ENCODE measurements at regions not wholly inside any gene's neighbourhood (a gene's known extent, or its start where the extent isn't known, plus 50 kb on each side); places are given as distances from the start of the nearest gene placed in this dataset.
"Not testable (repeated sequence)": the region's sequence is repeated elsewhere in the genome, so short reads cannot be mapped to it uniquely, and the experiment has no call there.

- no peak for DNase-seq (ENCODE audit: low read depth in 6 of 9, low spot score in 9 of 9)
- Histone ChIP-seq H3K4me3 (ENCODE audit: low read length in 2 of 2) (no peak overlapping the region), H3K4me1 (ENCODE audit: control insufficient read depth in 2 of 2, insufficient read depth in 2 of 2, low read length in 2 of 2) (no peaks in the 10 kb centered on the region), H3K27ac (ENCODE audit: low read depth in 1 of 2, low read length in 1 of 2) (no peak overlapping the region), H3K27me3 (ENCODE audit: control insufficient read depth in 2 of 2, insufficient read depth in 1 of 2, low read length in 1 of 2) (no peaks in the 10 kb centered on the region), H3K9me3 (ENCODE audit: control insufficient read depth in 2 of 2, insufficient read depth in 1 of 2, low read length in 1 of 2) (peaks cover 0 to 15% of the 10 kb centered on the region in 2 donors), H3K36me3 (ENCODE audit: control insufficient read depth in 2 of 2, insufficient read depth in 2 of 2, low read length in 1 of 2) (no peaks in the 10 kb centered on the region)
- WGBS, result 0% methylated on average over 1 of the region's 1 CpG
These were observed 745.3 kb downstream of the NR2F1-AS1 start for GRCh38 chr5:92835712-92836111.

- H3K4me3 ChIP-seq (ENCODE audit: low read length in 2 of 2); H3K4me1 ChIP-seq (ENCODE audit: control insufficient read depth in 2 of 2, insufficient read depth in 2 of 2, low read length in 2 of 2); DNase-seq (ENCODE audit: low read depth in 6 of 9, low spot score in 9 of 9); H3K27me3 ChIP-seq (ENCODE audit: control insufficient read depth in 2 of 2, insufficient read depth in 1 of 2, low read length in 1 of 2); H3K27ac ChIP-seq (ENCODE audit: low read depth in 1 of 2, low read length in 1 of 2); H3K9me3 ChIP-seq (ENCODE audit: control insufficient read depth in 2 of 2, insufficient read depth in 1 of 2, low read length in 1 of 2); H3K36me3 ChIP-seq (ENCODE audit: control insufficient read depth in 2 of 2, insufficient read depth in 2 of 2, low read length in 1 of 2): not testable (repeated sequence)
- WGBS, result 97% methylated on average over 3 of the region's 3 CpGs
These were observed 757.5 kb downstream of the NR2F1-AS1 start for GRCh38 chr5:92823551-92823950.

- H3K4me3 ChIP-seq (ENCODE audit: low read length in 2 of 2), result no peak overlapping the region
- H3K27me3 ChIP-seq (ENCODE audit: control insufficient read depth in 2 of 2, insufficient read depth in 1 of 2, low read length in 1 of 2), result no peaks in the 10 kb centered on the region
- WGBS, result 82% methylated on average over 9 of the region's 9 CpGs
- no peaks in the 10 kb centered on the region for H3K4me1 ChIP-seq (ENCODE audit: control insufficient read depth in 2 of 2, insufficient read depth in 2 of 2, low read length in 2 of 2)
- H3K9me3 ChIP-seq (ENCODE audit: control insufficient read depth in 2 of 2, insufficient read depth in 1 of 2, low read length in 1 of 2), result no peaks in the 10 kb centered on the region
- DNase-seq (ENCODE audit: low read depth in 6 of 9, low spot score in 9 of 9), result no peak
- no peaks in the 10 kb centered on the region for H3K36me3 ChIP-seq (ENCODE audit: control insufficient read depth in 2 of 2, insufficient read depth in 2 of 2, low read length in 1 of 2)
- no peak overlapping the region for H3K27ac ChIP-seq (ENCODE audit: low read depth in 1 of 2, low read length in 1 of 2)
These were observed 758.8 kb downstream of the NR2F1-AS1 start for GRCh38 chr5:92822183-92822582.

GRCh38 chr5:92809855-92810465 is 771.1 kb downstream of the NR2F1-AS1 start:
- no peaks in the 10 kb centered on the region for H3K27me3 ChIP-seq (ENCODE audit: control insufficient read depth in 2 of 2, insufficient read depth in 1 of 2, low read length in 1 of 2)
- no peak overlapping the region for H3K4me3 ChIP-seq (ENCODE audit: low read length in 2 of 2)
- 91% methylated on average over 3 of the region's 3 CpGs for WGBS
- no peak overlapping the region for H3K27ac ChIP-seq (ENCODE audit: low read depth in 1 of 2, low read length in 1 of 2)
- H3K9me3 ChIP-seq (ENCODE audit: control insufficient read depth in 2 of 2, insufficient read depth in 1 of 2, low read length in 1 of 2), result no peaks in the 10 kb centered on the region
- H3K4me1 ChIP-seq (ENCODE audit: control insufficient read depth in 2 of 2, insufficient read depth in 2 of 2, low read length in 2 of 2), result no peaks in the 10 kb centered on the region
- DNase-seq (ENCODE audit: low read depth in 6 of 9, low spot score in 9 of 9), result no peak
- H3K36me3 ChIP-seq (ENCODE audit: control insufficient read depth in 2 of 2, insufficient read depth in 2 of 2, low read length in 1 of 2), result no peaks in the 10 kb centered on the region

- H3K36me3 ChIP-seq (ENCODE audit: control insufficient read depth in 2 of 2, insufficient read depth in 2 of 2, low read length in 1 of 2), result no peaks in the 10 kb centered on the region
- H3K9me3 ChIP-seq (ENCODE audit: control insufficient read depth in 2 of 2, insufficient read depth in 1 of 2, low read length in 1 of 2), result no peaks in the 10 kb centered on the region
- H3K27ac ChIP-seq (ENCODE audit: low read depth in 1 of 2, low read length in 1 of 2), result no peak overlapping the region
- WGBS, result 84% methylated on average over 1 of the region's 1 CpG
- H3K4me1 ChIP-seq (ENCODE audit: control insufficient read depth in 2 of 2, insufficient read depth in 2 of 2, low read length in 2 of 2), result no peaks in the 10 kb centered on the region
- no peaks in the 10 kb centered on the region for H3K27me3 ChIP-seq (ENCODE audit: control insufficient read depth in 2 of 2, insufficient read depth in 1 of 2, low read length in 1 of 2)
- DNase-seq (ENCODE audit: low read depth in 6 of 9, low spot score in 9 of 9), result no peak
- no peak overlapping the region for H3K4me3 ChIP-seq (ENCODE audit: low read length in 2 of 2)
These were observed 772.5 kb downstream of the NR2F1-AS1 start for GRCh38 chr5:92808474-92808873.

GRCh38 chr5:92807085-92807484 is 773.9 kb downstream of the NR2F1-AS1 start:
- Histone ChIP-seq H3K4me1 (ENCODE audit: control insufficient read depth in 2 of 2, insufficient read depth in 2 of 2, low read length in 2 of 2) (no peaks in the 10 kb centered on the region), H3K4me3 (ENCODE audit: low read length in 2 of 2) (no peak overlapping the region), H3K27me3 (ENCODE audit: control insufficient read depth in 2 of 2, insufficient read depth in 1 of 2, low read length in 1 of 2) (no peaks in the 10 kb centered on the region), H3K9me3 (ENCODE audit: control insufficient read depth in 2 of 2, insufficient read depth in 1 of 2, low read length in 1 of 2) (no peaks in the 10 kb centered on the region), H3K27ac (ENCODE audit: low read depth in 1 of 2, low read length in 1 of 2) (no peak overlapping the region), H3K36me3 (ENCODE audit: control insufficient read depth in 2 of 2, insufficient read depth in 2 of 2, low read length in 1 of 2) (no peaks in the 10 kb centered on the region)
- 94% methylated on average over 4 of the region's 4 CpGs for WGBS
- DNase-seq (ENCODE audit: low read depth in 6 of 9, low spot score in 9 of 9), result no peak

- Histone ChIP-seq H3K27me3 (ENCODE audit: control insufficient read depth in 2 of 2, insufficient read depth in 1 of 2, low read length in 1 of 2) (no peaks in the 10 kb centered on the region), H3K9me3 (ENCODE audit: control insufficient read depth in 2 of 2, insufficient read depth in 1 of 2, low read length in 1 of 2) (no peaks in the 10 kb centered on the region), H3K36me3 (ENCODE audit: control insufficient read depth in 2 of 2, insufficient read depth in 2 of 2, low read length in 1 of 2) (no peaks in the 10 kb centered on the region), H3K4me1 (ENCODE audit: control insufficient read depth in 2 of 2, insufficient read depth in 2 of 2, low read length in 2 of 2) (no peaks in the 10 kb centered on the region), H3K4me3 (ENCODE audit: low read length in 2 of 2) (no peak overlapping the region), H3K27ac (ENCODE audit: low read depth in 1 of 2, low read length in 1 of 2) (no peak overlapping the region)
- no peak for DNase-seq (ENCODE audit: low read depth in 6 of 9, low spot score in 9 of 9)
These were observed 775.6 kb downstream of the NR2F1-AS1 start for GRCh38 chr5:92805446-92805845.

GRCh38 chr5:92801911-92802310 is 779.1 kb downstream of the NR2F1-AS1 start:
- Histone ChIP-seq H3K27ac (ENCODE audit: low read depth in 1 of 2, low read length in 1 of 2) (no peak overlapping the region), H3K27me3 (ENCODE audit: control insufficient read depth in 2 of 2, insufficient read depth in 1 of 2, low read length in 1 of 2) (no peaks in the 10 kb centered on the region), H3K4me1 (ENCODE audit: control insufficient read depth in 2 of 2, insufficient read depth in 2 of 2, low read length in 2 of 2) (no peaks in the 10 kb centered on the region), H3K36me3 (ENCODE audit: control insufficient read depth in 2 of 2, insufficient read depth in 2 of 2, low read length in 1 of 2) (no peaks in the 10 kb centered on the region), H3K4me3 (ENCODE audit: low read length in 2 of 2) (no peak overlapping the region), H3K9me3 (ENCODE audit: control insufficient read depth in 2 of 2, insufficient read depth in 1 of 2, low read length in 1 of 2) (no peaks in the 10 kb centered on the region)
- no peak for DNase-seq (ENCODE audit: low read depth in 6 of 9, low spot score in 9 of 9)
- WGBS, result 72% methylated on average over 7 of the region's 7 CpGs

GRCh38 chr5:92800365-92800764 is 780.7 kb downstream of the NR2F1-AS1 start:
- H3K9me3 ChIP-seq (ENCODE audit: control insufficient read depth in 2 of 2, insufficient read depth in 1 of 2, low read length in 1 of 2), result no peaks in the 10 kb centered on the region
- no peaks in the 10 kb centered on the region for H3K27me3 ChIP-seq (ENCODE audit: control insufficient read depth in 2 of 2, insufficient read depth in 1 of 2, low read length in 1 of 2)
- no peak overlapping the region for H3K27ac ChIP-seq (ENCODE audit: low read depth in 1 of 2, low read length in 1 of 2)
- H3K4me3 ChIP-seq (ENCODE audit: low read length in 2 of 2), result no peak overlapping the region
- no peak for DNase-seq (ENCODE audit: low read depth in 6 of 9, low spot score in 9 of 9)
- H3K4me1 ChIP-seq (ENCODE audit: control insufficient read depth in 2 of 2, insufficient read depth in 2 of 2, low read length in 2 of 2), result no peaks in the 10 kb centered on the region
- H3K36me3 ChIP-seq (ENCODE audit: control insufficient read depth in 2 of 2, insufficient read depth in 2 of 2, low read length in 1 of 2), result no peaks in the 10 kb centered on the region

GRCh38 chr5:92795633-92796032 is 785.4 kb downstream of the NR2F1-AS1 start:
- no peaks in the 10 kb centered on the region for H3K27me3 ChIP-seq (ENCODE audit: control insufficient read depth in 2 of 2, insufficient read depth in 1 of 2, low read length in 1 of 2)
- no peaks in the 10 kb centered on the region for H3K9me3 ChIP-seq (ENCODE audit: control insufficient read depth in 2 of 2, insufficient read depth in 1 of 2, low read length in 1 of 2)
- 93% methylated on average over 3 of the region's 3 CpGs for WGBS
- no peak overlapping the region for H3K27ac ChIP-seq (ENCODE audit: low read depth in 1 of 2, low read length in 1 of 2)
- H3K4me3 ChIP-seq (ENCODE audit: low read length in 2 of 2), result no peak overlapping the region
- no peak for DNase-seq (ENCODE audit: low read depth in 6 of 9, low spot score in 9 of 9)
- no peaks in the 10 kb centered on the region for H3K36me3 ChIP-seq (ENCODE audit: control insufficient read depth in 2 of 2, insufficient read depth in 2 of 2, low read length in 1 of 2)
- H3K4me1 ChIP-seq (ENCODE audit: control insufficient read depth in 2 of 2, insufficient read depth in 2 of 2, low read length in 2 of 2), result no peaks in the 10 kb centered on the region
